Left lung (tissue), 4 donors: ENCODE measurements at regions not wholly inside any gene's neighbourhood (a gene's known extent, or its start where the extent isn't known, plus 50 kb on each side); places are given as distances from the start of the nearest gene placed in this dataset.

Experiments
- ATAC-seq: fragments of 200-7000 bp; cut with Tn5 transposase; one replicate; pipeline ENCODE4 v1.9.1; 2020; ENCODE audit warnings: moderate library complexity
- DNase-seq, 4 donors: peaks; one replicate each; pipeline ENCODE4 v3.0.0-alpha.2; 2013 to 2020
- H3K27ac ChIP-seq, 2 donors: fragments of 200-600 bp; sonication (generic) in 1 of 2; one replicate each; pipeline versions ENCODE4 v1.5.0 to v1.8.0; 2020 to 2021
- H3K27me3 ChIP-seq, 2 donors: fragments of 200-600 bp; sonication (generic) in 1 of 2; one replicate each; pipeline versions ENCODE4 v1.5.0 to v1.8.0; 2020 to 2021
- H3K36me3 ChIP-seq, 2 donors: fragments of 200-600 bp; sonication (generic) in 1 of 2; one replicate each; pipeline versions ENCODE4 v1.5.0 to v1.8.0; 2020 to 2021
- H3K4me1 ChIP-seq, 2 donors: fragments of 200-600 bp; one replicate each; pipeline ENCODE4 v1.8.0; 2021
- H3K4me3 ChIP-seq, 2 donors: fragments of 200-600 bp; sonication (generic) in 1 of 2; one replicate each; pipeline versions ENCODE4 v1.5.0 to v1.8.0; 2020 to 2021; ENCODE audit warnings: mild to moderate bottlenecking in 1 of 2
- H3K9me3 ChIP-seq, 2 donors: fragments of 200-600 bp; sonication (generic) in 1 of 2; one replicate each; pipeline versions ENCODE4 v1.5.0 to v1.8.0; 2020 to 2021
- CTCF ChIP-seq, 2 donors: fragments of 200-600 bp; sonication (generic) in 1 of 2; IDR thresholded peaks; one replicate each; pipeline versions ENCODE4 v1.5.0 to v1.8.0; 2021; ENCODE audit warnings: antibody characterized with exemption in 2 of 2
- intact Hi-C, 2 donors: fragments of 100-400 bp; cut with DNase I; formaldehyde crosslinking; loops; one replicate each; pipeline versions ENCODE4 v1.11.2 to v1.14.2; 2022
- donor health status: DM: no; HTN: yes; CAD: no.
- donor health status: DM: no; HTN: no; CAD: no.

GRCh38 chr6:99187429-99187828, 162.0 kb downstream of the FAXC start:
- ATAC-seq (peak; percentile 88), DNase-seq (no peak)
- H3K27me3 ChIP-seq = no peaks in the 10 kb centered on the region
- intact Hi-C loops = no loop called here
- TF ChIP-seq CTCF (IDR thresholded peaks at IDR 0.05) = no peak
- H3K4me1 ChIP-seq = no peaks in the 10 kb centered on the region
- no peaks in the 10 kb centered on the region for H3K36me3 ChIP-seq
- H3K4me3 ChIP-seq = no peak overlapping the region
- no peak overlapping the region for H3K27ac ChIP-seq
- H3K9me3 ChIP-seq = no peaks in the 10 kb centered on the region

- DNase-seq = no peak
- Histone ChIP-seq H3K27me3 (no peaks in the 10 kb centered on the region), H3K4me1 (no peaks in the 10 kb centered on the region), H3K36me3 (no peaks in the 10 kb centered on the region), H3K27ac (no peak overlapping the region), H3K4me3 (no peak overlapping the region), H3K9me3 (peaks cover 0 to 4% of the 10 kb centered on the region in 2 donors)
- peak; percentile 31 for ATAC-seq
- TF ChIP-seq CTCF (IDR thresholded peaks at IDR 0.05) = no peak
- intact Hi-C loops = no loop called here
Measured at GRCh38 chr6:99186417-99186816, 163.1 kb downstream of the FAXC start.

GRCh38 chr6:99185525-99185924, 163.9 kb downstream of the FAXC start:
- no peaks in the 10 kb centered on the region for H3K27me3 ChIP-seq
- ATAC-seq = no peak
- no peak for DNase-seq
- H3K36me3 ChIP-seq = no peaks in the 10 kb centered on the region
- TF ChIP-seq CTCF (IDR thresholded peaks at IDR 0.05) = no peak
- H3K4me3 ChIP-seq = no peak overlapping the region
- intact Hi-C loops = no loop called here
- peaks cover 2 to 13% of the 10 kb centered on the region in 2 donors for H3K9me3 ChIP-seq
- H3K4me1 ChIP-seq = no peaks in the 10 kb centered on the region
- H3K27ac ChIP-seq = no peak overlapping the region

GRCh38 chr6:99184696-99185095, 164.8 kb downstream of the FAXC start:
- Histone ChIP-seq H3K36me3 (no peaks in the 10 kb centered on the region), H3K4me3 (no peak overlapping the region), H3K27me3 (no peaks in the 10 kb centered on the region), H3K27ac (no peak overlapping the region), H3K4me1 (no peaks in the 10 kb centered on the region), H3K9me3 (peaks cover 5 to 19% of the 10 kb centered on the region in 2 donors)
- intact Hi-C loops = no loop called here
- no peak for DNase-seq
- ATAC-seq = no peak
- TF ChIP-seq CTCF (IDR thresholded peaks at IDR 0.05) = no peak

- no peak for TF ChIP-seq CTCF (IDR thresholded peaks at IDR 0.05)
- Histone ChIP-seq H3K4me3 (no peak overlapping the region), H3K9me3 (peaks cover 9 to 19% of the 10 kb centered on the region in 2 donors), H3K4me1 (no peaks in the 10 kb centered on the region), H3K27ac (no peak overlapping the region), H3K36me3 (no peaks in the 10 kb centered on the region), H3K27me3 (no peaks in the 10 kb centered on the region)
- intact Hi-C loops = no loop called here
- no peak for DNase-seq
- ATAC-seq = no peak
Measured at GRCh38 chr6:99183066-99183465, 166.4 kb downstream of the FAXC start.
